HG02642 (cell line): ENCODE measurements at regions not wholly inside any gene's neighbourhood (a gene's known extent, or its start where the extent isn't known, plus 50 kb on each side); places are given as distances from the start of the nearest gene placed in this dataset.
A peak's percentile ranks its signal among the peaks of the same experiment; 100 is the strongest.

ENCODE experiments used
- ATAC-seq: cut with Tn5 transposase; IDR thresholded peaks from one replicate; pipeline ENCODE4 v1.9.1; 2021; ENCODE audit warnings: mild to moderate bottlenecking; ENCODE audit not compliant: unreplicated experiment, poor library complexity

DNA sequence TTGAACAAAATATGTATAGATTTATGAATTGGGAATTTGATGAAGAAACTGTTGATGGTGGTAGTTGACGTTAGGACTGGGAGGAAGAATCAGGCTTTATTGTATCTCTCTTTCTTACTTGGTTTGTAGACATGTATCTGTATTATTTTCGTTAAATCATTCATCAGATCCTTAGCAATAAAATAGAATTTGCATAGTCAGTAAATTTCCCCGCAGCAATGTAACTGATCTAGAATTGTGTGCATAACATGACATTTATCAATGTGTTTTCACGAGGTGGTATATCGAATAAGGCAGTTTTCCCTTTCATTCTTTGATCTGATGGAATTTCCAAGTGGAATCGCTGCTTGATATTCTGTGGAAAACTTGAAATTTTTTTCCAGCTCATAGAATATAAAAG, 308.8 kb downstream of the SPRY1 start:
- ATAC-seq = no peak

DNA sequence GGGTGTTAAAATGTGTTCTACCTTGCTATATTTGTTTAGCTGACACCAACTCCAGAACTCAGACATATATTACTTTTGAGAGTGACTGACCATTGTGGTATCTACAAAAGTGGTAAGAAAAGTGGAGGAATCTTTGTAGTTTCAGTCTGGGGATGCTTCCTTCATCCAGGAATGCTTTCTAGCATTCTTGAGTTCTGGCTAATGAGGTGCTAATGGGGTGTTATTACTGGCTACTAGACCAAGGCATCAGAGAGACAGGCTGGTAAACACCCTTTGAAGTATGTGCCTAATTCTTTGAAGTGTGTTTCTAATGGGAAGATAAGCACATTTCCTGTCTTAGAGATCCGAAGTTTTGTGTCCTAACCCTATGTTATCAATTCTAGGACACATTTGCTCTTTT, 310.4 kb downstream of the SPRY1 start:
- no peak for ATAC-seq

DNA sequence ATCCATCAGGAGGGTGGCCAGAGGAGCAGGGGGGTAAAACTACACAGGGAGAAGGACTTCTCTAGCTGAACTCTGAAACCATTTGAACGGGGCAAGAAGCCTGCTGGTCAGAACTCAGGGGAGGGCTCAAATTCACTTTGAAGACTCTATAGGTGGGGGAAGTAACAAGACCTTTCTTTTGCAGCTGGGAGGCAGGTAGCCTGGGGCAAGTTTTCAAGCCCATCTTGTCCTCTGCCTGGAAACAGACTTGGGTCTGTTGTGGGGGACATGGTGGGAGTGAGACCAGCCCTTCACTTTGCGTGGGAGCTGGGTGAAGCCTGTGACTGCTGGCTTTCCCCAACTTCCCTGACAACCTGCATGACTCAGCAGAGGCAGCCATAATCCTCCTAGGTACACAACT, 312.3 kb downstream of the SPRY1 start:
- no peak for ATAC-seq

DNA sequence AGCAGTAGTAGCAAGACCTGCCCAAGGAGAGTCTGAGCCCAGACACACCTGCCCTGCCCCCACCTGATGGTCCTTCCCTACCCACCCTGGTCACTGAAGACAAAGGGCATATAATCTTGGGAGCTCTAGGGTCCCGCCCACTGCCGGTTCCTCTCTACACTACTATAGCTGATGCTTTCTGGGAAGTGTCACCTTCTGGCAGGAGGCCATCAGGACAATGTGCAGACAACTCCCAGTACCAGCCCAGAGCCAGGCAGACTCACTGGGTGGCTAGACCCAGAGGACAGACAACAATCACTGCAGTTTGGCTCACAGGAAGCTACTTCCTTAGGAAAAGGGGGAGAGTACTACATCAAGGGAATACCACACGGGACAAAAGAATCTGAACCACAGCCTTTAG, 312.7 kb downstream of the SPRY1 start:
- ATAC-seq = no peak

DNA sequence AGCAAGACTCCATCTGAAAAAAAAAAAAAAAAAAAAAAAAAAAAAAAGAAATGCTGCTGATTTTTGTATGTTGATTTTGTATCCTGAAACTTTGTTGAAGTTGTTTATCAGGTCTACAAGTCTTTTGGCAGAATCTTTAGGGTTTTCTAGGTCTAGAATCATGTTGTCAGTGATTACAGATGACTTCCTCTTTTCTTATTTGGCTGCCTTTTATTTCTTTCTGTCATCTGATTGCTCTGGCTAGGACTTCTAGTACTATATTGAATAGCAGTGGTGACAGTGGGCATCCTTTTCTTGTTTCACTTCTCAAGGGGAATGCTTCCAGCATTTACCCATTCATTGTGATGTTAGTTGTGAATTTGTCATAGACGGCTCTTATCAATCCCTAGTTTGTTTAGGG, 334.4 kb downstream of the SPRY1 start:
- ATAC-seq = no peak

DNA sequence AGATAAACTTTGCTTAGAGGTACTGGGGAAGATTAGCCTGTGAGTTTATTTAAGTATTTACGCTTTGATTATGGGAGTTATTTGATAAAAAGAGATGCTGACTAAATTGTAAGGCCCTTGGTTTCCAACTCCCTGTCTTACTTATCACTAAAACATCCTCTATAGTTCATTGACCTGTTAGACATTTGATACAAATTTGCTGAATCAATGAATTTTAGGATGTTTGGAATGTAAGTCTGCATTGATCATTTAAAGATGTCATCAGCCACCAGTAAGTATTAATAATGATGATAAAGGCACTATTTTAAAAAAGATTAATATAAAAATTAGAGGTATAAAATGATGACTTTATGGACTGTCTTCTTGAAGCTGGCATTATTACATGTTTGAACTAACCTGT, 340.6 kb downstream of the SPRY1 start:
- no peak for ATAC-seq

DNA sequence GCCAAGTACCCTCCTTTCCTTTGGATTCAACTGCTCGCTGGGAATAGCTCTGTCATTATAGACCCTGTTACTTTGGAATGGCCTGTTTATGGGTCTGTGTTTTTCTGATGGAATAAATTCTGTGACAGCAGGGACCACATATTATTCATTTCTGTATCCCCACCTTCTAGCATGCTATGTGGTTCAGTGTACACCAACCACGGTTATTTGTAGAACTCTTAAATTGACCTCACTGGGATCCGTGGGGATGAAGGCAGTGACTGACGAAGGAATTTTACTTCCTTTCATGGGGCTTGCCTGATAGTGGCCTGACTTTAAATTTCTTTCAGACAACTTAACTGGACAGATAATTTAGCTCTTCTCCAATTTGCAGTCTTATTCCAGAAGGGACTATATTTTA, 343.2 kb downstream of the SPRY1 start:
- ATAC-seq = no peak

DNA sequence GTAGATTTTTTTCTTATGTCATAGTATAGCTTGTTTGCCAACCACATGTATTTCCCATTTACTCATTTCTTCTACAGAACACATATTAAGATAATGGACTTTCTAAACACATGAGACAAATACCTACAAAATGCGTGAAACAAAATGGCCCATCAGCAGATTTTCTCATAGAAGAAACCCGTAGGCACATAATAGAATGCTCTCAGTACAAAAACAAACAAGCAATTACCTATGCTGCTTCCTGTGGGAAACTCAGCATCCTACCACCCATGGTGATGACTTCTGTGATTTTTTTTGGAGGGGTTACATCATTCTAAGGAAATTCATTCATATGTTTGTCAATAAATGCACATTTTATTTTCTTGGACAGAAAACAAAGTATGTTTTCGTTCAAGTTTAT, 343.6 kb downstream of the SPRY1 start:
- no peak for ATAC-seq

DNA sequence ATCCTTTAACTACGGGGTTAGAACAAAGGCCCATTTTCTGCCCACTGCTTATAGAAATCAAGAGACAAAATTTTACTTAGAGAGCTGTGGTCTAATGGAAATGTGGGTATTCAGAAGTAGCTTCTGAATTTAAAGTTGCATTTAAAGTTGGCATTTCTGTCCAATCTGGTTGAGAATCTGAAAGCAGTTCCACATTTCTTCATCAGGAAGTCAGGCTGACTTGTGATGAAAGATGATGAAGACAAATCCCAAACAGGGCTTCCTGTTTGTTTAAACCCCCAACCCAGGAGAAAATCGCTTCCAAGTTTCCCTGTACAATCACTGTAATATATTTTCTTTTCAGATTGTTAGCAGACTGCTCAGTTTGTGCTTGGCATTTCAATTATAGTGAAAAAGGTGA, 345.3 kb downstream of the SPRY1 start:
- no peak for ATAC-seq

DNA sequence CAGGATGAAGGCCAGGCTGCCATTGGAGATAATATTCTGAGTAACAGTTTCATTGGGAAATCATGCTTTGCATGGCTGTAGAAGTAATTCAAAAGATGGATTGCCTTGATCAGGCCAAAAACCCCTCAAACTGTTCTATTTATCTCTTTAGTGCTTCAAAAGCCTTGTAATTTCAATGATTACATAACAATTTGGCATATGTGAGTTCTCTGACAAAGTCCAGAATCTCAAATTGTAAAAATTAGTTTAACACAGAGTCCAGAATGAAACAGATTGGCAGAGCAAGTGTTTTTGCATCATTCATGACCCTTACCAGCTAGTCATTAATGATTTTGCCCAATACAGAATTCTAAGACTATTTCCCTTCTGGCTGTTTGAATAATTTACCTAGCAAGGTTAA, 347.3 kb downstream of the SPRY1 start:
- ATAC-seq = no peak

DNA sequence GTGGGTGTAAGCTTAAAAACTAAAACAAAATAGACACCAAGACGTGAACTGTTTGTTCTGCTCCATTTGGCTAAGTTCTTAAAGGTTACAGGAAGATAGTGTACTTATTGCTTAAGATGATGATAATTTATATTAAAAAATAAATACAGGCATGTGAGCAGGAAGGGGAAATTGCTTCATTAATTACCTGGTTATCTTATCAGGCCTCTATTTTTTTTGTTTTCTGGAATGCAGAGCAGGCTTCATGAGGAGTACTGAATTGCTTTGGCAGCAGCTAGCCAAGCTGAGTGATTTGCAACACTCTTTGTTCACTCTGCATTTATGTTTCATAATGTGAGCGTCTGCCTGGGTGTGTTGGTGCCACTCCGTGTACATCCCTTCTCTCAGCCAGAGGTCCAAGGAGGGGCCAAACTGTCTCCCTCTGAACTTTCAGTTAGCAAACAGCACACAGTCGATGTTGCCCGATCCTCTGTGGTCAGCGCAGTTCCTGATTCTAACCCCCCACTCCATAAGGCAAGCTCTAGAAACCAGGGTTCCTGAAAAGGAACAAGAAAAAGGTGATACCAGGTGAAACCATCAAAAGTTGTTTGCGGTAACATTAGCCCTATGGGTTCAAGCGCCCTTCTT, 348.2 kb downstream of the SPRY1 start:
- no peak for ATAC-seq

DNA sequence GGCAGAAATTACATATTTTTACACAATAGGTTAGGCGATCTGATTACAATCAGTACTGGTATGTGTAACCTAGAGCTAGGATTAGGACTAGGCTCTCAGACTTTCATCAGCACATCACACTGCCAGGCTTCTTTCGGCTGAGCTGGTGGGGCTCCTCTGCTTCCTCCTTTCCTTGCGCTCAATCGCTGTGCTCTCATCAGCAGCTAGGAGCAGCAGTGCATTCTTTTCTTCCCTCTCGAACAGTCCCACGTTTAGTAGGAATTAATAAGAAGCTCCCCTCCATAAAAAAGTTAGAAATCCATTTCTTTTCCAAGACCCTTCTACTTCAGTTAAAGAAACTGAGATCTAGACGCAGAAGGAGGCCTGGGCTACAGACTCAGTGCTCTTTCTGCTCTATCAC, 350.4 kb downstream of the SPRY1 start:
- ATAC-seq = no peak

DNA sequence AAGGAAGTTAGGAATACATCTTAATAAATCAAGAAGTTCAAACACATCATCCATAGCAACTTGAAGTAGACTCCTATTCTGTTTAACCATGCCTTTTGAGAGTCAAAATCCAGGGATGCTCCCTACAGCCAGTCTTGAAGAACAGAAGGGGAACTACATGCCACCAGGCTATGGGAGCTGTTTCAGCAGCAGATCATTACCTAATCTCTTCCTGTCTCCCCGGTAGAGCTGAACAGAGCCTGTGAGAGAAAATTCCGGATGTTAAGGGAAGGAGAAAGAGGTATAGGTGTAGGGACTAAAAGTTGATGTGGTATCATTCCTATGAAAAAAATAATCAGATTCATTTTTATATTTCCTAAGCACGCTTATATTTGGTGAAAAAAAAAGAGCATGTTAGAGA, 352.2 kb downstream of the SPRY1 start:
- ATAC-seq = no peak

DNA sequence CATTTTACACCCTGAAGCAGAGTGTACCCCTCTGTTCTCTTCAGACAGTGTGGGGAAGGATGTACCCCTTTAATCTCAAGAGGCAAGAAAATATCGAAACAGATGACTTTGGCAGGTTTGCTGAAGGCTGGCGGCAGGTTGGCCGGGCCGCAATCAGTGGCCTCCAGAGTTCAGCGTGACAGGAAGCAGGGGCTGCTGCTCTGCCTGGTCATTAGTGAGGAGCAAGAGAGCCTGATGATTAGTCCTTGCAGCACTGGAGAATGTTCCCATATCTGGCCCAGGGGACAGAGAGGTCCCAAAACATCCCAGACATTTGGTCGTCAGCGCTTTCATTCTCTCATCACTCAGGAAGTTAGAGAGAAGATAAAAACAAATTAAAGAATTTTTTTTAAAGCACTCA, 352.8 kb downstream of the SPRY1 start:
- no peak for ATAC-seq

DNA sequence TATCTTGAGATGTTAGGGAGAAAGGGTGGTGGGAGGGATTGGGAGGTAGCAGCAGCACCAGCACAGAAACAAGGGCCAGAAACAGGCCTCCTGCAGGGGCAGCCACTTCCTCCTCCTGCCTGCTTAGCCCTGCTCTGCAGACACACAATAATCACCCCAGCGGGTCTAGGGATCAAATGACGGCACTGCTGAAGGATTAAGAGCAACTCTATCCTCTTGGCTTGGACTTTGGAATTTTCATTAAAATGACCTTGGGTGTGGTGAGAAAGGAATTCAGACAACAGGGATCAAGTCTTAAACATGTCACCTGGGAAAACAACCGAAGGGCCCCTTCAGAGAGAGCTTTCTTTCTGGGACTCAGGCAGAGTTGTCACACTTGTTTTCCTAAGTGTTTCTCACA, 353.4 kb downstream of the SPRY1 start:
- no peak for ATAC-seq

DNA sequence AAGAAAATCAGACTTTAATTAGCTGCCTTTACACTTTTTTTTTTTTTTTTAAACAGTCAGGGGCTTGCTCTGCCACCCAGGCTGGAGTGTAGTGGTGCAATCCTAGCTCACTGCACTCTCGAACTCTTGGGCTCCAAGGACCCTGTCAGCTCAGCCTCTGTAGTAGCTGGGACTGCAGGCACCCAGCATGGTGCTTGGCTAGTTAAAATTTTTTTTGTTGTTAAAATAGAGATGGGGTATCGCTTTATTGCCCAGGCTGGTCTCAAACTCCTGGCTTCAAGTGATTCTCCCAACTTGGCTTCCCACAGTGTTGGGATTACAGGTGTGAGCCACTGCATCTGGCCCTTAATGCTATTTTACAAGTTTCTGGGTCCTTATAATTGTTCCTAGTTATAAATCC, 359.1 kb downstream of the SPRY1 start:
- ATAC-seq = no peak

DNA sequence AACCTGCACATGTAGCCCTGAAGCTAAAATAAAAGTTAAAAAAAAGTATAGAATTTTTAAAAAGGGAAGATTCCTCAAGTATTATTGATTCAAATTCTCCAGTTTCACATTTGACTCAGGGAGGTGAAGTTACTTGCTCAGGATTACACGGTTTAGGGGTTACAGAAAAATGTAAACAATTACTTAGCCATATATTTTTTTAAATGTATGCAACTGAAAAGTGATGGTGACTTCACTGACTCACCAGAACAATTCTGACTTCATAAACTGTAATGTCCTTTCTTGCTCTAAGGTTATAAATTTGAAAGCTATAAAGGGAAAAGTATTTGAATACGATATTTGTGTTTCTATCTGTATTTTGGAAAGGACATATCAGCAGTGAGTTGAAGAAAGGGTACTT, 371.2 kb downstream of the SPRY1 start:
- ATAC-seq = no peak

DNA sequence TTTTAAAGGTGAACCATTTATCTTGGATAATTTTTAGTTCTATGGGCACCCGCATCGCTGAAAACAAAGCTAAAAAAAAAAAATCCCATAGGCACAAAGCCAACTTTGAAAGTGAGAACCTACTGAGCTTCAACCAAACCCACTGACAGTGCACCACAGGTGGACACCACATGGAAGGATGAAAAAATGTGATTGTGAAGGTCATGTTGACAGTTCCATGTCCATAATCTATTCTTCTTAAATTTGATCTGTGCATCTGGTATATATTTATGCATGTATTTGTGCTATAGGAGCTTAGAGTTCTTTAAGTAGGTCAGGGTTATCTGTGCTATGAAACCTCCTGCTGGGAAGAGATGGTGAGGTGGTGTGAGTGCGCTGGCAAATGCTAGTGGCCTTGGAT, 374.3 kb downstream of the SPRY1 start:
- ATAC-seq = no peak

DNA sequence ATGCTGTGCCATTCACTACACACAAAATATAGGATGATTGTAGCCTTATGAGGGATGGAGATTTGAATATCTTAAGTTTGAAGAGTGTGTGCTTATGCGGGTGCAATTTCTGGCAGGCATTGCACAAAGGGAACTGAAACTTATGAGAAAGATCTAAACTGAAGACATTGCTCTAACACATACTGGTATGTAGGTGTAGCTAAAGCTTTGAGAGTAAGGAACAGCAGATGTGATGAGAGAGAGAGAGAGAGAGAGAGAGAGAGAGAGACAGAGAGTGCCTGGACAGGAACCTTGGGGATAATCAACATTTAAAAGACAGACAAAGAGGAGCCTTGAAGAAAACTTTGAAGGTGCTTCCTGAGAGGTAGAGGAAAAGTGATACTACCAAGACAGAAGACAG, 379.7 kb downstream of the SPRY1 start:
- ATAC-seq = peak; percentile 99

DNA sequence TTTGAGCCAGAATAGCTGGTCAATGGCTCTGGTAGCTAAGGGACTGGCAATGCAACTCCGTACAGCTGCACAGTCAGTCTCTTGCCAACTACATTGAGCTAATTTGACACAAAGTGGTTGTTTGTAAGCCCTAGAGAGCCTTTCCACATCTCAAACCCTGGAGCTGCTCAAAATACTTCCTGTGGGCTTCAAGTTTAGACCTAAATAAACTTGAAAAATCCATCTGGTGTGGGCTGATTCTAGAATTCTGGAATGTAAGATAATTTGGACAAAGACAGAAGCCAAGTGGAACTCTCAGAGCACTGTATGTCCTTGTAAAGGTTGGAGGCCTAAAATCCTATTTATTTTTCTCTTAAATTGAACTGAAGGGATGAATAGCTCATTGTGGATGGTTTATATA, 380.8 kb downstream of the SPRY1 start:
- no peak for ATAC-seq

DNA sequence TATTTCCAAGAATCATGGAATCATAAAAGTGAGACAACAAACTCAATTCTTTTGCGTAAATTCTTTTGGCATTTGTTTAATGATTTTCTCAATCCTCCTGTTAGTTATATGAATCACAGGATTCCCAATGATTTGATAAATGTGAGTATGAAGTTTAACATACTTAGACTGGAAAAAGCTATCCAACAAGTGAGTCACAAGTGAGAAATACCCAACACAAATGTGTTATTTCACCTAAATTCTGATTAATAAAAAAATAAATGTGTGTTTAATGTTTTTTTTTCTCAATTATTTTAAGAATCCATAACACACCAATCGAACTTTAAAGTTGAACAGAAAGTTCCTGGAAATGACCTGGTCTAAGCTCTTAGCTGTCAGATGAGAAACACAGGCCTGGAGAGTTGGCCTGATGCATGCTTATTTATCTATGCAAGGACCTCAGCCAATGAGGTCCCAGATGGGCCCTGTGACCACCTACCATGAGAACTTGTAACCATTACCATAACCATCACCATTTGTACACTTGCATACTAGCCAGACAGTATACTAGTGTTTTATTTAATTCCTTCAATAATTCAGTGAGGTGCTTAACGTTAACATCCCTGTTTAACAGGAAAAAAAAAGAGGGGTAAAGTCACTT, 386.7 kb downstream of the SPRY1 start:
- ATAC-seq = no peak

DNA sequence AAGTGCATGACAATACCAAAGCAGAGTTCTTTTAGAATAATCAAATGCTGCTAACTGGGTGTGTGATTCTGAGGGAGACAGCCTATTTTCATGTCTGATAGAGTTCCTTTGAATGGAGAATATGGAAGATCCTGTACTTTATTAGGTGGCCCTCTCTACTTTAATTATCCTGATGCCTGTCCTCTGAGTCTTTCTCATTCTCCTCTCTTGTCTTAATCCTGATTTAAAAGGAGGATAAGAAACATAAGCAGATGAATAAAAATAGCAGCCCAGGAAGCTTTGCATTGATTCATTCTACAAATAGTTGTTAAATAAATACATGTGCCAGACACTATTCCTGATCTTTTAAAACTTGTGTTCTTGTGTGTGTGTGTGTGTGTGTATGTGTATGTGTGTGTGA, 387.3 kb downstream of the SPRY1 start:
- ATAC-seq = no peak

DNA sequence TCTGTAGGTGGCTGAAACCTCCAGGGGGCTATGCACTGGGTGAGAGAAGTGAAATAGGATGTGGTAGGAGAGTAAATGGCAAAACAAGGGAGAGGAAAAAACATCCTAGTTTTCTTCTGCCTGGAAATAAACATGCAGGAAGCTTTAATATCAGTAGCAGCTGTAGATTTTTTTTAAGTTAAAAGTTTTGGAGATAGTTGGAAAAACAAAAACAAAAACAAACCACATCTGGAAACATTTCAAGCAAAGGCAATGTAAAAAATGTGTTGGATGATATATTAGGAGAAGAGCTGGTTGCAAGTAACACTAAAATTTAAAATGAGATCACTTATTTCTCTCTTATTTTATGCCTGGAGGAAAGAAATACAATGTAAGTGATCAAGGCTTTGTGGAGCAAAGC, 388.0 kb downstream of the SPRY1 start:
- ATAC-seq = no peak
